A172 (cell line): ENCODE measurements at regions not wholly inside any gene's neighbourhood (a gene's known extent, or its start where the extent isn't known, plus 50 kb on each side); places are given as distances from the start of the nearest gene placed in this dataset.
A peak's percentile ranks its signal among the peaks of the same experiment; 100 is the strongest.

Source experiments
- DNase-seq: peaks from one replicate; pipeline ENCODE4 v3.0.0-alpha.2; 2015; ENCODE audit warnings: low spot score

DNA sequence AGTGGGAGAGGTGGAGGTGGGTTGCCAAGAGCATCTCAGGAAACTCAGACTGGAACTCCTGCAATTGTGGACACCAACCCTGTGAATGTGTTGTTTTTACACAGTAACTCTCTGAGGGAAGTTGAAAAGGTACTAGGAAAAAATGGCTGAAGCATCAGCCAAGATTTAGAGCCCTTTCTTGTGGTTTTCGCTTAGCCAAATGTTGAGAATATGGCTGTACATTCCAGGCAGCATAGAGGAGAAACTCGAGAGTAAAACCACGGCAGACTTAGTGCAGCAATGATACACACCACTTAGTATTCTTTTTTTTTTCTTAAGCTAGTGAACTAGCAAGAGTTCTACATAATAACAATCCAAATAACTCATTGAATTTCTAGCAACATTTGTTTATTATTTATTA, 309.7 kb upstream of the MTNR1B start:
- DNase-seq = no peak

DNA sequence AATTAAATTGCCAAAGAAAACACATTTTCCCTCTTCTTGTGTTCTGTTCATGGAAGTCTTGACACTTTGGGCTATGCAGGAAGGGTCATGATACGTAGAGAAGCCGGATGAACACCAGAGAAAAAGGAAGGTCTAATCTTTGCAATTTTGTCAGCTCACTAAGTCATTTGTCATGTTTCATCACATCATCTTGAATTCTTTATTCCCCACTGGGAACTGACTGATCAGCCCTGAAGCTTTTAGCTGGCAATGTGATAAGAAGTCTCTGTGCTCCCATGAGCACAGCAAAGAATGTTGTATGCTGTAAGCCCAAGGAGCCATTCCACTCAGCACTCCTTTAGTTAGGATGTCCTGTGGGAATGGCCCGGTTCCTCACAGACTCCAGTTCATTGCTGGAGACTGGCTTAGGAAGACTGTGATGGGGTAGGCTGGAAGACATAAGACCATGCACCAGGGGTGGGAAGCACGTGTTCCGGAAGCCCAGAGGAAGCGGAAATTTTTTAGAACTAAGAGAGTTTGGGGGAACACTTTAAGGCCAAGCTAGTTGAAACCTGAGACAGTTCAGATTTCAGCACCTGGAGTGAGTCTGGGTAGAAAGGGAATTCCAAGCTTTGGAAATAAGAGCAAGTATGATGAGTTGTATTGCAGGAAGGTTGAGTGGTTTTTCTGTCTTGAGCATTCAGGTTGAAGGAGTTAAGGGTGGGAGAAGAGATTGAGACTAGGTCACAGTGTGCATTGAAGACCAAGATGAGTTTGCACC, 306.7 kb upstream of the MTNR1B start:
- DNase-seq = no peak

GRCh38 chr11:92663539-92663938, 305.9 kb upstream of the MTNR1B start:
- peak; percentile 1 for DNase-seq

DNA sequence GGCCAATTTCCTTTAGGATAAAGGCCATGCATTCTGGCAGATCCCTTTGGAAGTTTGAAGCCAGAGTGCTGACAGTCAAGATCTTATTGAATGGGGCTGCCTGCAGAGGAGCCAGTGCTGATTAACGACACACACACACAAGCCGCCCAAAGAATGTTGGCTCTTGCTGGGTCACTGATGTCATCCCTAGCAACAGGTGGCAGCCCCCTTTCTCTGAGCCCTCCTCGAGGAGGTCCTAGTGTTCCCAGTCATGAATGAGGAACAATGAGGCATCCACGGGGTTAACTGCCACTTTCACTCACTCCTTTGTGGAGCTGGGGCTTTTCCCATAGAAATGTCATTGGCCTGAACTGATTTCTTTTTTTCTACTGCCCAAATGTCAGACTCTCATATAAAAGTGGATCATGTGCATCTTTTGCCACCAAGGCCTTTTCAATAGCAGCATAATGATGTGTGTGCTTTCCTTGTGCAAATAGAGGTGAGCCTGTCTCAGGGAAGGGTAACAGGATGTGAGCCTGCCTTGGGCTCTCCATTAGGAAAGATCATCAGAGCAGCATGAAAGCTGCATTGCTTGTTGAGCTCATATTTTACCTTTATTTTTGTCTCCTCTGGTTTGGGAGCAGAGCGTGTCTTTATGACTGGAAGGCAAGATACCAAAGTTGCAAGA, 301.8 kb upstream of the MTNR1B start:
- no peak for DNase-seq

- DNase-seq = no peak
These were observed 299.1 kb upstream of the MTNR1B start for GRCh38 chr11:92670308-92670890.

DNA sequence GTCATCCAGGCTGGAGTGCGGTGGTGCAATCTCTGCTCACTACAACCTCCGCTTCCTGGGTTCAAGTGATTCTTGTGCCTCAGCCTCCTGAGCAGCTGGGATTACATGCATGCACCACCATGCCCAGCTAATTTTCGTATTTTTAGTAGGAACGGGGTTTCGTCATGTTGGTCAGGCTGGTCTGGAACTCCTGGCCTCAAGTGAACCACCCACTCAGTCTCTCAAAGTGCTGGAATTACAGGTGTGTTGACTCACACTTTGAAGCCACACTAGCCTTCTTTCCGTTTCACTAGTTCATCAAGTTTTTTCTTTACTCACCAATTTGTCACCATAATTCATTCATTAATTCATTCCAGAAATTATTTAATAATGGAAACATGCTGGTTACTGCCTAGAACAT, 298.4 kb upstream of the MTNR1B start:
- no peak for DNase-seq

DNA sequence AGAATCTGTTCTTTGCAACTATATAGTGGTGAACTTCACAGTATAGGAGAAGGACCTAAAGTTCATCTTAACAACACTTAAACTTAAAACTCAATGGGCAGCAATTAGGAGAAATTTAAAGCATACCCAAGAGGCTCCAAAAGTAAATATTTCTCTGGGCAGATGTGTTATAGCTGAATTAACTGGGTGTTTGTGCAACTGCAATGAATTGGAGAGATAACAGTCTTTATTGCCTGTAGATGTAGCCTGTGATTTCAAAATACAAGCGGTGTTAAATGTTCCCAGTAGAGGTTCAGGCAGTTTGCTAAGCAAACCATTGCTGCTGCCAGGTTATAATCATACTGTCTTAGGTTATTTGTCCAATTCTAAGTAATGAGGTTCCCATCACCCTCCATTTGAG, 294.1 kb upstream of the MTNR1B start:
- DNase-seq = no peak

GRCh38 chr11:92675810-92676209, 293.6 kb upstream of the MTNR1B start:
- no peak for DNase-seq

GRCh38 chr11:92678008-92678611, 291.3 kb upstream of the MTNR1B start:
- DNase-seq = no peak

DNA sequence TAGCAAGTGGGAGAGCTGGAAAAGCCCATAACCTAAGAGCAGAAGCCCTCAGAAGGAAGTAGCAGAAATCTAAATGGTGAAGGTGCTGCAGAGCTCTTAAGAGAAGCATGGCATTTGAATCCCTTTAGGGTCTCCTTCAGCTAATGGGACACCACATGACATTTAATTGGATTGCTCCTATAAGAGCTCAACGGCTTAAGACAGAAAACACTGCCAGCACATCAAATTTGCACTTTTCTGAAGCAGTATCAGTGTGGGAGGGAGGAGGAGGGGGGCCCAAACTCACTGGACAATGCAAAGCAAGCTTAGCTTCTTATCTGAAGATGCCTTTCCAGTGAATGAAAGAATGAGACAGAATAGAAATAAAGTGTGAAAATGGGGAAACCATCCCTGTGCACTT, 287.9 kb upstream of the MTNR1B start:
- no peak for DNase-seq

DNA sequence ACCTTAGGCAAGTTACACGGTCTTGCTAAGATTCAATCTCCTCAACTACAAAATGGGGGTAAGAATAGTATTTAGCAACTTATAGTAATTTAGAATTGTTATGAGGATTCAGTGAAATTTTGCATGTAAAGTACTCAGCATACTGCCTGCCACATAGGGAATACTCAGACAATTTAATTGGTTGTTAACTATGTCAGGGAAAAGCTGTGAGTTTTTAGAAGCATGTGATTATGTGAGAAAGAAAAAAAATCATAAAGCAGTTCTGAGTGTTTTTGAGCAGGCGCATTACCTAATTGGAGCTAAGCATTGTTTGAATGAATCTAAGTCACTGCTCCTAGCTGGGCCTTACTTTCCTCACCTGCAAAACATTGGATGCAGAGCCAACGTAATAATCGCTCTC, 287.3 kb upstream of the MTNR1B start:
- no peak for DNase-seq

GRCh38 chr11:92682952-92683351, 286.5 kb upstream of the MTNR1B start:
- DNase-seq = no peak

DNA sequence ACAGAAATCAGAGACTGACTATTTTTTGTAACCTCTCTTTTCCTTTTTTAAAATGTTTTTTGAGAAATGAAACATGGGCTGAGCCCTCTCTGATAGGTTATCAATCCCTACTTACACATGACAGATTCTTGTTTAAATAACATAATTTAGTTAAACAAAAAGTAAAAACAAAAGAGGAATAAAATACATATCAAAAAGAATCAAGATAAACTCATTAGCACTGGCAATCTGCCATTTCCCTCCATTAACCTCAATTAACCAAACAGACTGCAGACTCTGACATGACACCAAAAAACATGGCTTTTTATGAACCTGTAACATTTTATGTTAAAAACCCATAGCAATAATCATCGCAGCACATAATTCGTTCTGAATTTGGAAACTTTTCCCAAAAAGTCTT, 284.4 kb upstream of the MTNR1B start:
- no peak for DNase-seq

GRCh38 chr11:92687724-92688123, 281.7 kb upstream of the MTNR1B start:
- DNase-seq = no peak

- no peak for DNase-seq
These were observed 281.0 kb upstream of the MTNR1B start for GRCh38 chr11:92688416-92688815.

GRCh38 chr11:92692826-92693546, 276.5 kb upstream of the MTNR1B start:
- no peak for DNase-seq

DNA sequence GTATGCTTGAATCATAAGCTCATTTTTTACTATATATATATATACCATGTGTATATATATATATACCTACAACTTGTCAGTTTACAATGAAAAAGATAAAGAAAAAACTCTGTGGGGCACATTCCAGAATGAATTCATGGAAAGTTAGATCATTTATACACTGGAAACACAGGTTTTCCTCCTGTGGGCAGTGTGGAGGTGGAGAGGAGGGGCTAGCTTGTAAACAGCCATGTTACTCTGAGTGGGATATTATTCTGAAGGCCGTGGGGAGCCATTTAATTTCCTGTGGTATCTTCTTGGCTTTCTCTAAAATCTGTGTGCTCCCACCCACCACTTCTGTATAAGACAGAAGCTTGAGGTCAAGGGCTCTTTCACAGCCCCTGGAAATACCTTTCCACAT, 273.4 kb upstream of the MTNR1B start:
- no peak for DNase-seq

GRCh38 chr11:92697461-92698312, 271.8 kb upstream of the MTNR1B start:
- no peak for DNase-seq

DNA sequence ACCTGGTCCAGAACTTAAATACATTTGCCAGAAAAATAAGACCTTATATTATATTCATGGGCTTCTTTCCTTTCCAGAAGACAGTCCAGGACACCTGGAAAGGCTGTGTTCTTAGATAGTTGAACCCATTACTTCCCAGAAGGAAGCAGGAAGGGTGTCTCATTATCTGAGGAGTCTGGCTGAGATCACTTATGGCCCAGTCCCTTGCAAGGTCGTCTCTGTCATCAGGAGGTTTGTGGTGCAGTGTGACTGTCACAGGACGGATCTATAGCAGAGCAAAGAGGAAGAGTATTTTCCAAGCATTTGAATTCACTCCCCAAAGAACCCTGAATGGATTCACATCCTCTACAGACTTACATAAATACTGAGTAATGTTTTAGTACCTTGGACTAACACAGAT, 270.7 kb upstream of the MTNR1B start:
- no peak for DNase-seq

DNA sequence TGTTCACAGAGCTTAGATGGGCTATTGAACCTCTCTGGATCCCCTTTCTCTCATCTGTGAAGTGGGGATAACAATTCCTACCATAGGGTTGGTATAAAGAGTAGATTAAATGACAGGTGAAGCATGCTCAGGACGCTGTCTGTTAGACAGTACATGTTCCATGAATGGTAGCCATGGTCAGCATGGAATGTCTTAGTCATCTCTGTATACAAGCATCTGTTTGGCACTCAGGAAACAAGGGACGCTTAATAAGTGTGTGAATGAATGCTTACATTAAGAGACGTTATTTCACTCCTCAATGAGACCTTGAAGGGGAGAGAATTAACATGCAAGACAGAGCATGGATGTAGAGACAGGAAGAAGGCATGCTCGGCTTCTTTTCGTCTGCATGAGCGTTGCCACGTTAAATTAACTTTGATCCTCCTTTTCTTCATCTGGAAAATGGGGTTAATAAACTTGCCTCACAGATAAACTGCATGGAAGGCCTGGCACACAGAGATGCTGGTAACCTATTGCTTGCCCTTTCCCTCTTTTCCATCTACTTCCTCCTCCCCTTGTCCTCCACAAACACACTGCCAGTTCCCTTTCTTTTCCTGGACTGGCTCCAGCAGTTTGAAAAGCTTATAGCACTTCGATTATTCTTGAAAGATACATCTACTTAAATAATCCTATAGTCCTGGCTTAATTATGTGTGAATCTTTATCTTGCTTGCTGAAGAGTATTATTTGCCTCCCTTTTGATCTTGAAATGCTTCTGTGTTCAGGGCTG, 267.2 kb upstream of the MTNR1B start:
- DNase-seq = no peak
